Vagina (tissue), 2 donors: ENCODE measurements at regions not wholly inside any gene's neighbourhood (a gene's known extent, or its start where the extent isn't known, plus 50 kb on each side); places are given as distances from the start of the nearest gene placed in this dataset.

Experiments used
- DNase-seq, 2 donors: peaks; one replicate each; pipeline ENCODE4 v3.0.0-alpha.2; 2017; ENCODE audit errors: extremely low spot score in 2 of 2
- H3K27ac ChIP-seq: fragments of 200-600 bp; sonication (generic); one replicate; pipeline ENCODE4 v1.5.1; 2019
- H3K27me3 ChIP-seq: fragments of 200-600 bp; sonication (generic); one replicate; pipeline ENCODE4 v1.5.1; 2019
- H3K36me3 ChIP-seq, 2 donors: fragments of 200-600 bp; sonication (generic); one replicate each; pipeline ENCODE4 v1.5.1; 2017 to 2019
- H3K4me1 ChIP-seq: fragments of 200-600 bp; sonication (generic); one replicate; pipeline ENCODE4 v1.5.1; 2019
- H3K4me3 ChIP-seq, 2 donors: fragments of 200-600 bp; sonication (generic); 1 replicate in 1 of 2; 2 replicates in 1 of 2; pipeline ENCODE4 v1.5.1; 2016 to 2019
- H3K9me3 ChIP-seq: fragments of 200-600 bp; sonication (generic); one replicate; pipeline ENCODE4 v1.5.1; 2019
- CTCF ChIP-seq, 3 experiments: fragments of 450-650 bp in 2 of 3; fragments of 200-600 bp in 1 of 3; sonication (generic) in 1 of 3; IDR thresholded peaks; one replicate each; pipeline ENCODE4 v1.5.1; 2017 to 2019; ENCODE audit warnings: antibody characterized with exemption in 3 of 3, mild to moderate bottlenecking in 2 of 3, moderate library complexity in 2 of 3
- POLR2A ChIP-seq, 2 donors: fragments of 450-650 bp; IDR thresholded peaks; one replicate each; pipeline ENCODE4 v1.6.1; 2017; ENCODE audit warnings: antibody characterized with exemption in 2 of 2, mild to moderate bottlenecking in 2 of 2, moderate library complexity in 2 of 2
- POLR2AphosphoS5 ChIP-seq, 2 donors: sonication (generic); formaldehyde crosslinking; IDR thresholded peaks; one replicate each; pipeline ENCODE4 v1.9.0; 2017; ENCODE audit warnings: antibody characterized with exemption in 2 of 2, mild to moderate bottlenecking in 2 of 2, low read depth in 1 of 2; ENCODE audit not compliant: insufficient read depth in 1 of 2
- intact Hi-C: fragments of 100-400 bp; cut with DNase I; formaldehyde crosslinking; loops from one replicate; pipeline ENCODE4 v1.15.1; 2023

DNA sequence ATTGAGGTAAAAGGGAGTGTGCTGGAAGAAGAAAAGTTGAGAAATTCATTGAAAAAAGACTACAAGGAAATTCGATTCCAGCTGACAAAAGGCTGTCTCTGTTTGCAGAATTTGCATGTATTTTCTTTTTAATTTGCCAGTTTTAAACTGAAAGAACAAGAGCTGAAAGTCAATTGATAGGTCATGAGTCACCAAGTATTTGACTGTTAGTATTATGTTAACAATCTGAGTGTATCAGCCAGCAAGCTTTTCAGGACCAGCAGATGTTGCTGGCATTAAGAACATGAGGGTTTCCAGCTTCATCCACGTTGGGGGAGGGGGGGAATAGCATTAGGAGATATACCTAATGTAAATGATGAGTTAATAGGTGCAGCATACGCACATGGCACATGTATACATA is 726.7 kb downstream of the METTL15 start:
- TF ChIP-seq CTCF (IDR thresholded peaks at IDR 0.05) (no peak), POLR2A (IDR thresholded peaks at IDR 0.05) (no peak), POLR2AphosphoS5 (IDR thresholded peaks at IDR 0.05; ENCODE audit: insufficient read depth in 1 of 2, low read depth in 1 of 2) (no peak)
- Histone ChIP-seq H3K4me3 (no peak overlapping the region), H3K9me3 (no peaks in the 10 kb centered on the region), H3K4me1 (no peaks in the 10 kb centered on the region), H3K27ac (no peak overlapping the region), H3K36me3 (no peaks in the 10 kb centered on the region), H3K27me3 (no peaks in the 10 kb centered on the region)
- intact Hi-C loops, result no loop called here
- no peak for DNase-seq

DNA sequence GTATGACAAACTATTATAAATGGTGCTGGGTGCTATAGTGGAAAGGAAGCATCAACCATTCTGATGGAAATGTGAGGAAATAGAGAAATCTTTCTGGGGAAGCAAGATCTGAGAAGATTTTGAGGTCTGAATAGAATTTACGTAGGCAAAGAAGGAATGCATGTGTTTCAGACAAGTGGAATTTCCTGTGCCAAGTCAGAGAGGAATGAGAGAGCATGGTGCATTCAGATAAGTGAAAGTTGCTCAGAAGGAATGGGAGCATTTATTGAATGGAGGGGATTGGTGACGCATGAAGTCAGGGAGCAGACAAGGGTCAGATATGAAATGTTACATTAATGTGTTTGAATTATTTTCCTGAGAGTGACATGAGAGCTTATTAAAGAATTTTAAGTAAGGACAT is 725.5 kb downstream of the METTL15 start:
- H3K27ac ChIP-seq, result no peak overlapping the region
- no peak for DNase-seq
- H3K36me3 ChIP-seq, result no peaks in the 10 kb centered on the region
- intact Hi-C loops, result no loop called here
- H3K4me3 ChIP-seq, result no peak overlapping the region
- H3K27me3 ChIP-seq, result no peaks in the 10 kb centered on the region
- H3K9me3 ChIP-seq, result no peaks in the 10 kb centered on the region
- TF ChIP-seq POLR2AphosphoS5 (IDR thresholded peaks at IDR 0.05; ENCODE audit: insufficient read depth in 1 of 2, low read depth in 1 of 2), result no peak
- no peak for TF ChIP-seq CTCF (IDR thresholded peaks at IDR 0.05)
- no peak for TF ChIP-seq POLR2A (IDR thresholded peaks at IDR 0.05)
- no peaks in the 10 kb centered on the region for H3K4me1 ChIP-seq

- Histone ChIP-seq H3K4me3 (no peak overlapping the region), H3K36me3 (no peaks in the 10 kb centered on the region), H3K27me3 (no peaks in the 10 kb centered on the region), H3K9me3 (no peaks in the 10 kb centered on the region), H3K4me1 (no peaks in the 10 kb centered on the region), H3K27ac (no peak overlapping the region)
- TF ChIP-seq POLR2A (IDR thresholded peaks at IDR 0.05) (no peak), CTCF (IDR thresholded peaks at IDR 0.05) (no peak), POLR2AphosphoS5 (IDR thresholded peaks at IDR 0.05; ENCODE audit: insufficient read depth in 1 of 2, low read depth in 1 of 2) (no peak)
- intact Hi-C loops, result no loop called here
- no peak for DNase-seq
Measured at GRCh38 chr11:28833169-28833568, 725.0 kb downstream of the METTL15 start.

GRCh38 chr11:28826807-28827206 is 718.6 kb downstream of the METTL15 start:
- no peaks in the 10 kb centered on the region for H3K36me3 ChIP-seq
- H3K9me3 ChIP-seq, result no peaks in the 10 kb centered on the region
- H3K27ac ChIP-seq, result no peak overlapping the region
- no peak overlapping the region for H3K4me3 ChIP-seq
- intact Hi-C loops, result no loop called here
- no peak for DNase-seq
- TF ChIP-seq POLR2A (IDR thresholded peaks at IDR 0.05) (no peak), POLR2AphosphoS5 (IDR thresholded peaks at IDR 0.05; ENCODE audit: insufficient read depth in 1 of 2, low read depth in 1 of 2) (no peak)
- H3K27me3 ChIP-seq, result no peaks in the 10 kb centered on the region
- H3K4me1 ChIP-seq, result no peaks in the 10 kb centered on the region

DNA sequence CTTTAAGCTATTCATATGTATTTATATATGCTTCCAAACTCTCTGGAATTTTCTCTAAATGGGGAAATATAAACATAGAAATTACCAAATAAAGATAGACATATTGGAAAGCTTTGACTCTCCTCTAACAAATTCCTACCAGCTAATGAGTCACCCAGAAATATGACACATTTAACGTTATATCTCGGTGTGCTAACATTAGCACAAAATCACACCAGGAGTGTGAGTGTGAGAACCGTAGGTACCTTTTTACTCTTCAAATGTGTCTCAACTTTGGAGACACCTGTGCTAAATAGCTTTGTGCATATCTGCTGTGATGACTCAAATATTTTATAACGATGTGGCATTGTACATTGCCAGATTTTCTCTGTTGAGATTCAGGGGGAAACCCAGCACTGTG is 714.4 kb downstream of the METTL15 start:
- H3K4me3 ChIP-seq, result no peak overlapping the region
- no peaks in the 10 kb centered on the region for H3K9me3 ChIP-seq
- no peak overlapping the region for H3K27ac ChIP-seq
- TF ChIP-seq POLR2A (IDR thresholded peaks at IDR 0.05) (no peak), POLR2AphosphoS5 (IDR thresholded peaks at IDR 0.05; ENCODE audit: insufficient read depth in 1 of 2, low read depth in 1 of 2) (no peak), CTCF (IDR thresholded peaks at IDR 0.05) (no peak)
- no peaks in the 10 kb centered on the region for H3K36me3 ChIP-seq
- H3K4me1 ChIP-seq, result no peaks in the 10 kb centered on the region
- intact Hi-C loops, result no loop called here
- no peak for DNase-seq
- H3K27me3 ChIP-seq, result no peaks in the 10 kb centered on the region
